ENCODE measurements at regions not wholly inside any gene's neighbourhood (a gene's known extent, or its start where the extent isn't known, plus 50 kb on each side); places are given as distances from the start of the nearest gene placed in this dataset.

DNA sequence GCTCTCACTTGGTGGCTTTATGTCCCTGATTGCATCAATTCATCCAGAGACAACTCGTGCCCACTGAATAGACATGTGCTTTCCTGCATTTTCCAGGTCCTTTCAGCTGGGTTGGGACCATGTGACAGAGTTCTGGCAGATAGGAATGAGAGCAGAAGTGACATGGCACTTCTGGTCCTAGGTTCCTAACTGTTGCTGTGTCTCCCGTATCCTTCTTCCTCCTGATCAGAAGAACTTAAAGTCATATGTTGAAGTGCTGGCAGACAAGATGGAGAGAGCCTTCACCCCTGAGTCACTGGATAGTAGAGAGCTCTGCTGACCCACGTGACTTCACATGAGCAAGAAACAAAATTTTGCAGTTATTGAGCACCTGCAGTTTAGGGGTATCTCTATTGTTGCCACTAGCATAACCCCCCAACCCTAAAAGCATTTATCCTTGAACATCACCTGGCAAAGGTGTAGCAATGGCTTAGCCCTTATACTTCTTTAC is 80.0 kb downstream of the NREP start:
- WGBS, 2 donors: 70 to 84% methylated on average over 3 of the region's 3 CpGs
- FAIRE-seq: no peak

DNA sequence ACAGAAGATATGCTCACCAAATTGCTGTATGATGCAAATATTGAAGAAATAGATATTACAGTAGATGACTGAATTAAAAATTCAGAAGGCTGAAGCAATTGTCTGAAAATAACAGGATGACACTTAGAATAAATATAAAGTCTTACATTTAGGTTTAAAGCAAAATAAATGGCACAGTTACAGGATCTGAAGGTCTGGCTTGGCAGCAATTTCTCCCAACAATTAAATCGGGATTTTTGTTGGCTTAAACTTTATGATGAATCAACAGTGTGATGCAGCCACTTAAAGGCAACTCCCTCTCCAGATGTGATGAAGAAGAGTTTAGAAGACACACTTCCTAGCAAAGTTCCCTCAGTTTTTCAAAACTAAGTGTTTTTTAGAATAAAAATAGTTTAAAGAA is 80.5 kb downstream of the NREP start:
- intact Hi-C loops (cut with DNase I): no loop called here
- no peaks in the 10 kb centered on the region for H3K36me3 ChIP-seq
- H3K4me1 ChIP-seq: peaks cover 0 to 7% (median 0%) of the 10 kb centered on the region in 3 donors
- H3K4me3 ChIP-seq: no peak overlapping the region
- ATAC-seq: no peak
- H3K27me3 ChIP-seq: no peaks in the 10 kb centered on the region
- no peak for DNase-seq
- no peak for FAIRE-seq
- WGBS, 2 donors: 42 to 44% methylated on average over 1 of the region's 1 CpG
- no peaks in the 10 kb centered on the region for H3K9me3 ChIP-seq
- no peak overlapping the region for H3K27ac ChIP-seq
- TF ChIP-seq, protein P1, sequence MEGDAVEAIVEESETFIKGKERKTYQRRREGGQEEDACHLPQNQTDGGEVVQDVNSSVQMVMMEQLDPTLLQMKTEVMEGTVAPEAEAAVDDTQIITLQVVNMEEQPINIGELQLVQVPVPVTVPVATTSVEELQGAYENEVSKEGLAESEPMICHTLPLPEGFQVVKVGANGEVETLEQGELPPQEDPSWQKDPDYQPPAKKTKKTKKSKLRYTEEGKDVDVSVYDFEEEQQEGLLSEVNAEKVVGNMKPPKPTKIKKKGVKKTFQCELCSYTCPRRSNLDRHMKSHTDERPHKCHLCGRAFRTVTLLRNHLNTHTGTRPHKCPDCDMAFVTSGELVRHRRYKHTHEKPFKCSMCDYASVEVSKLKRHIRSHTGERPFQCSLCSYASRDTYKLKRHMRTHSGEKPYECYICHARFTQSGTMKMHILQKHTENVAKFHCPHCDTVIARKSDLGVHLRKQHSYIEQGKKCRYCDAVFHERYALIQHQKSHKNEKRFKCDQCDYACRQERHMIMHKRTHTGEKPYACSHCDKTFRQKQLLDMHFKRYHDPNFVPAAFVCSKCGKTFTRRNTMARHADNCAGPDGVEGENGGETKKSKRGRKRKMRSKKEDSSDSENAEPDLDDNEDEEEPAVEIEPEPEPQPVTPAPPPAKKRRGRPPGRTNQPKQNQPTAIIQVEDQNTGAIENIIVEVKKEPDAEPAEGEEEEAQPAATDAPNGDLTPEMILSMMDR (IDR thresholded peaks at IDR 0.05): no peak

More for the DNA sequence above, 80.0 kb downstream of the NREP start:
- H3K4me1 ChIP-seq: peaks cover 0 to 7% (median 0%) of the 10 kb centered on the region in 3 donors
- ATAC-seq (no peak), DNase-seq (no peak)
- no peak overlapping the region for H3K27ac ChIP-seq
- no peaks in the 10 kb centered on the region for H3K36me3 ChIP-seq
- TF ChIP-seq, protein P1 (IDR thresholded peaks at IDR 0.05): no peak
- intact Hi-C loops (cut with DNase I): no loop called here
- H3K27me3 ChIP-seq: no peaks in the 10 kb centered on the region
- H3K4me3 ChIP-seq: no peak overlapping the region
- no peaks in the 10 kb centered on the region for H3K9me3 ChIP-seq

DNA sequence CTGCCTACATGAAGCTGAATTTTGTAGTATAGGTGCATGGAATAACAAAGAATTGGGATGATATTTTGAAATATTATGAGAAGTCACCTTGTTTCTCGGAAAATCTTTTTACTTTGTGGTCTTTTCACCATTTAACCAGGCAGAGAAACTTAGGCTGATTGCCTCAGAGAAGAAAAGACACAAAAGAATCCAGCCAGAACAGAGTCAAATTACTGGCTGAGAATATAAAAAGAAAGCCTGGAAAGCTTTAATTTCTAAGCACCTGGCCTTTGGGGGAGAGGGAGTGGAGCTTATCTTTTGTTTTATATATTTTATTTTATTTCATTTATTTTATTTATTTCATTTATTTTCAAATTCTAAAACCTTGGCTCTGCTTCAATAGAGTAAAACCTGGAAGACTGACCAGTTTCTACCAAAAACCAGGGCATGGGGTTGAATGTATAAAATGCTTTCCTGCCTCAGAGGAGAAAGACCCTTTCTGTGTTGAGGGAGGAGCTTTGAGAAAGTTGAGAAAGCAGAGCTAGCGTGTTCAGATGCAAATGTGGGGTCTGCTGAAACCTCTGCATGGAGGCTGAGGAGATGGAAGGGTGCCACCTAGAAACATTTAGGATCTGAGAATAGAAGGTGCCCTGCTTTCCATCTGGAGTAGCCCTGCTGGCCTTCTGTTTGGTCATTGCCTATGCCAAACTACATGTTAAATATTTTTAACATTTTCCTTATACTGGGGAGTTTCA is 81.6 kb downstream of the NREP start:
- H3K27ac ChIP-seq: no peak overlapping the region
- DNase-seq: no peak
- H3K27me3 ChIP-seq: no peaks in the 10 kb centered on the region
- no peaks in the 10 kb centered on the region for H3K9me3 ChIP-seq
- WGBS, 2 donors: 86 to 91% methylated on average over 2 of the region's 2 CpGs
- intact Hi-C loops (cut with DNase I): no loop called here
- FAIRE-seq: no peak
- H3K4me3 ChIP-seq: no peak overlapping the region
- no peaks in the 10 kb centered on the region for H3K36me3 ChIP-seq
- no peak for ATAC-seq
- no peaks in the 10 kb centered on the region for H3K4me1 ChIP-seq
- TF ChIP-seq, protein P1 (IDR thresholded peaks at IDR 0.05): no peak

DNA sequence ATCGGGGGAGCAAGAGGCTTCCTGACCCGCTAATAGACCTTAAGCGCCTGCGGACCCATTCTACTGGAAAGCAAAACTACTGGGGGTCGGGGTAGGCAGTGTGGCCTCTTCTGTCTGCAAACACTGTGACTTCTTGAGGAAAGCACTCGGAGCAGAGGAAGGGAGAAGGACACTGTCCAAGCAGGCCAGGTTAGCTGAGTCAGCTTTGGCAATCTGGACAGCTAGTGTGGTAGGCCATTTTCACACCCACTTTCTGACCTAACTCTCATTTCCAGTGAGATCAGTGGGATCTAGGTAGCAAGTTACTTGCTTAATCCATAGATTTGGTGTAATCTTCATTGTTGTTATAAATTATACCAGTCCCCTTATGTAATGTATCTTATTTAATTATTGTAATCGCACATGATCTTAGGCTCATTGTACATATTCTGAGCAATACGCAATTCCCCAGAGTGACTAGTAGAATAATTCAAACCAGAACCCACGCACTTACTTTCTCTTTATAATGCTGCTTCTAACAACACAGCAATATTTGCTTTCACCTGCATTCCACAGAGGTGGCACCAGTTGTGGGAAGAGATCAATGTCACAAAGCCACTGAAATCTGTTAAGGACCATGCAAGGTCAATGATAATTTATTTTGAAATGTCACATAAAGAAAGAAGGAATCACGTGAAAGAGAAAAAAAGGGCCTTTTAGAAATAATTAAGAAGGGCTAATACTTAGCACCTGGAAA is 82.9 kb downstream of the NREP start:
- 72 to 73% methylated on average over 10 of the region's 10 CpGs for WGBS, 2 donors

More for the DNA sequence above, 82.9 kb downstream of the NREP start:
- Histone ChIP-seq H3K4me1 (no peaks in the 10 kb centered on the region), H3K36me3 (no peaks in the 10 kb centered on the region), H3K4me3 (no peak overlapping the region), H3K27me3 (no peaks in the 10 kb centered on the region), H3K27ac (no peak overlapping the region), H3K9me3 (no peaks in the 10 kb centered on the region)
- ATAC-seq: peak in 2 of 4 donors; percentile 41 to 62
- TF ChIP-seq, protein P1 (IDR thresholded peaks at IDR 0.05): no peak
- no peak for DNase-seq
- no peak for FAIRE-seq
- intact Hi-C loops (cut with DNase I): no loop called here

Data from pancreas (tissue), 10 donors.